Endothelial cell of umbilical vein (primary cell): ENCODE measurements at regions not wholly inside any gene's neighbourhood (a gene's known extent, or its start where the extent isn't known, plus 50 kb on each side); places are given as distances from the start of the nearest gene placed in this dataset.

Source experiments
- BruUV-seq: library from RNA; stranded (reverse); fragments of 400-500 nt; replicated peaks from 2 replicates; lab custom pipeline; 2021; lab: Mats Ljungman, UMichigan
- CTCF ChIA-PET: fragments of 300-600, 350-600 bp; sonication (Branson Sonifier 250); formaldehyde crosslinking; loops from one replicate; lab custom pipeline; 2021; ENCODE audit warnings: antibody characterized with exemption, inconsistent platforms; lab: Charles Lee
- POLR2A ChIA-PET: fragments of 300-600, 350-600 bp; sonication (Branson Sonifier 250); formaldehyde crosslinking; loops from one replicate; lab custom pipeline; 2021; ENCODE audit warnings: antibody characterized with exemption, inconsistent platforms; lab: Charles Lee
- DNase-seq: peaks from one replicate; pipeline ENCODE4 v3.0.0-alpha.2; 2011; ENCODE audit warnings: low read depth, low spot score
- FAIRE-seq: peaks from 2 replicates; lab custom pipeline; 2011; peaks lifted over from hg19 to GRCh38; lab: Jason Lieb, UNC
- H2AFZ ChIP-seq: 2 replicates; pipeline ENCODE4 v1.6.0; 2012; ENCODE audit warnings: low read depth, low read length, control low read depth, inconsistent platforms
- H3K27ac ChIP-seq: 2 replicates; pipeline ENCODE4 v1.5.1; 2011; ENCODE audit warnings: low read depth, mild to moderate bottlenecking, control low read depth, low read length, moderate library complexity; ENCODE audit not compliant: insufficient read depth
- H3K27me3 ChIP-seq, 2 experiments: 2 replicates each; pipeline versions ENCODE4 v1.6.0 to v1.6.1; 2011; ENCODE audit warnings: low read length in 2 of 2, mixed read lengths in 1 of 2; ENCODE audit not compliant: control insufficient read depth in 2 of 2, insufficient read depth in 2 of 2
- H3K36me3 ChIP-seq, 2 experiments: 2 replicates in 1 of 2; 3 replicates in 1 of 2; pipeline ENCODE4 v1.5.1; 2011; ENCODE audit warnings: low read length in 2 of 2, mild to moderate bottlenecking in 1 of 2, moderate library complexity in 1 of 2; ENCODE audit not compliant: control insufficient read depth in 2 of 2, insufficient read depth in 2 of 2; ENCODE audit errors: extremely low read depth in 1 of 2
- H3K4me1 ChIP-seq: 3 replicates; pipeline ENCODE4 v1.5.1; 2011; ENCODE audit warnings: mild to moderate bottlenecking, low read length; ENCODE audit not compliant: control insufficient read depth, insufficient read depth; ENCODE audit errors: extremely low read depth
- H3K4me2 ChIP-seq: 2 replicates; pipeline ENCODE4 v1.6.1; 2011; ENCODE audit warnings: low read length, control low read depth, mixed read lengths; ENCODE audit not compliant: insufficient read depth
- H3K4me3 ChIP-seq, 3 experiments: fragments of 200-600 bp in 1 of 3; sonication (generic), shearing (Covaris generic) in 1 of 3; replicated peaks in 1 of 3; 2 replicates each; pipeline ENCODE4 v1.5.1; 2011 to 2016; ENCODE audit warnings: control low read depth in 3 of 3, low read length in 3 of 3, mild to moderate bottlenecking in 2 of 3, inconsistent platforms in 1 of 3, low read depth in 1 of 3, moderate library complexity in 1 of 3; ENCODE audit not compliant: insufficient read depth in 1 of 3
- H3K79me2 ChIP-seq: 2 replicates; pipeline ENCODE4 v1.6.0; 2012; ENCODE audit warnings: low read length, inconsistent platforms; ENCODE audit not compliant: control insufficient read depth, insufficient read depth
- H3K9ac ChIP-seq: replicated peaks from 2 replicates; pipeline ENCODE3; 2011; ENCODE audit warnings: low read length, control low read depth; ENCODE audit not compliant: insufficient read depth; ENCODE audit errors: extremely low read depth
- H3K9me1 ChIP-seq: replicated peaks from 3 replicates; pipeline ENCODE4 v1.6.0; 2011; ENCODE audit warnings: mild to moderate bottlenecking, low read length; ENCODE audit not compliant: control insufficient read depth, insufficient read depth; ENCODE audit errors: extremely low read depth
- H3K9me3 ChIP-seq: replicated peaks from 2 replicates; pipeline ENCODE4 v1.5.1; 2012; ENCODE audit warnings: low read length, inconsistent platforms; ENCODE audit not compliant: control insufficient read depth, insufficient read depth
- H4K20me1 ChIP-seq: replicated peaks from 2 replicates; pipeline ENCODE3; 2011; ENCODE audit warnings: mild to moderate bottlenecking, low read length; ENCODE audit not compliant: control insufficient read depth, insufficient read depth; ENCODE audit errors: extremely low read depth
- CTCF ChIP-seq, 2 donors: IDR thresholded peaks; 1 replicate in 1 of 2; 2 replicates in 1 of 2; pipeline ENCODE4 v1.5.1; 2011; ENCODE audit warnings: low read length in 2 of 2, mild to moderate bottlenecking in 2 of 2, moderate library complexity in 2 of 2, control low read depth in 1 of 2, inconsistent platforms in 1 of 2, low read depth in 1 of 2; ENCODE audit not compliant: insufficient read depth in 1 of 2; ENCODE audit errors: extremely low read depth in 1 of 2
- EZH2 ChIP-seq: IDR thresholded peaks from 2 replicates; pipeline ENCODE4 v1.6.1; 2012; ENCODE audit warnings: borderline replicate concordance, low read depth, mild to moderate bottlenecking, moderate library complexity, low read length, inconsistent platforms; ENCODE audit not compliant: severe bottlenecking
- FOS ChIP-seq: IDR thresholded peaks from 2 replicates; pipeline ENCODE4 v1.6.1; 2011; ENCODE audit warnings: mild to moderate bottlenecking, low read length, moderate library complexity, borderline replicate concordance; ENCODE audit not compliant: insufficient read depth
- GATA2 ChIP-seq: IDR thresholded peaks from 2 replicates; pipeline ENCODE4 v1.7.0; 2011; ENCODE audit warnings: low read depth, mild to moderate bottlenecking, moderate library complexity, mixed read lengths, low read length; ENCODE audit not compliant: insufficient read length, insufficient read depth
- JUN ChIP-seq: IDR thresholded peaks from 2 replicates; pipeline ENCODE4 v1.6.1; 2011; ENCODE audit warnings: borderline replicate concordance, low read depth; ENCODE audit not compliant: insufficient read length, insufficient read depth
- MYC ChIP-seq: IDR thresholded peaks from one replicate; pipeline ENCODE4 v1.6.1; 2011; ENCODE audit warnings: mild to moderate bottlenecking, low read depth, low read length
- POLR2A ChIP-seq: IDR thresholded peaks from 2 replicates; pipeline ENCODE4 v1.6.1; 2012; ENCODE audit warnings: low read depth, mild to moderate bottlenecking, control low read depth, low read length
- POLR2AphosphoS5 ChIP-seq: IDR thresholded peaks from 2 replicates; pipeline ENCODE4 v1.6.1; 2012; ENCODE audit warnings: low read depth, mild to moderate bottlenecking, control low read depth, low read length, moderate library complexity; ENCODE audit not compliant: insufficient read depth
- dilution Hi-C: fragments of 300-500 bp; cut with MboI; formaldehyde crosslinking; loops from one replicate; pipeline ENCODE4 v1.15.0; 2019; ENCODE audit warnings: low sequenced_read_pairs; ENCODE audit not compliant: extremely low pct_ligation_motif_present
- intact Hi-C: fragments of 100-400 bp; cut with micrococcal nuclease; formaldehyde crosslinking; loops from one replicate; pipeline ENCODE4 v1.10.0; 2022
- TF ChIP-seq, protein P1 (sequence below): IDR thresholded peaks from 2 replicates; pipeline ENCODE4 v1.6.1; 2011; ENCODE audit not compliant: insufficient read depth, insufficient read length

- FAIRE-seq, result no peak
- no TSS peak for BruUV-seq
Observed at GRCh38 chr7:33781796-33782195, 123.5 kb upstream of the BMPER start.

More at GRCh38 chr7:33781796-33782195, 123.5 kb upstream of the BMPER start:
- Histone ChIP-seq H3K36me3 (no peaks in the 10 kb centered on the region), H3K4me3 (no peak overlapping the region), H3K27ac (no peak overlapping the region), H3K4me1 (no peaks in the 10 kb centered on the region), H3K9me1 (no peaks in the 10 kb centered on the region), H4K20me1 (no peaks in the 10 kb centered on the region), H3K79me2 (no peaks in the 10 kb centered on the region), H2AFZ (no peak overlapping the region), H3K9ac (no peak overlapping the region), H3K27me3 (no peaks in the 10 kb centered on the region), H3K9me3 (no peaks in the 10 kb centered on the region), H3K4me2 (no peak overlapping the region)
- POLR2A ChIA-PET, result no interaction called here
- no peak for DNase-seq
- no peak for TF ChIP-seq JUN
- no peak for TF ChIP-seq POLR2A
- no peak for TF ChIP-seq MYC
- no peak for TF ChIP-seq CTCF (IDR thresholded peaks at IDR 0.05; ENCODE audit: extremely low read depth in 1 of 2, insufficient read depth in 1 of 2, low read depth in 1 of 2, low read length in 2 of 2)
- TF ChIP-seq POLR2AphosphoS5, result no peak
- TF ChIP-seq EZH2, result no peak
- no peak for TF ChIP-seq FOS
- TF ChIP-seq, protein P1, sequence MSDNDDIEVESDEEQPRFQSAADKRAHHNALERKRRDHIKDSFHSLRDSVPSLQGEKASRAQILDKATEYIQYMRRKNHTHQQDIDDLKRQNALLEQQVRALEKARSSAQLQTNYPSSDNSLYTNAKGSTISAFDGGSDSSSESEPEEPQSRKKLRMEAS, result no peak
- TF ChIP-seq GATA2, result no peak
- dilution Hi-C loops (no loop called here), intact Hi-C loops (no loop called here)
- CTCF ChIA-PET, result interaction anchor here (1.4 kb wide), 1 partner anchor 27 kb away, joined by 3 read pairs; no protein-coding TSS in a partner anchor
